ENCODE measurements at regions not wholly inside any gene's neighbourhood (a gene's known extent, or its start where the extent isn't known, plus 50 kb on each side); places are given as distances from the start of the nearest gene placed in this dataset.

DNA sequence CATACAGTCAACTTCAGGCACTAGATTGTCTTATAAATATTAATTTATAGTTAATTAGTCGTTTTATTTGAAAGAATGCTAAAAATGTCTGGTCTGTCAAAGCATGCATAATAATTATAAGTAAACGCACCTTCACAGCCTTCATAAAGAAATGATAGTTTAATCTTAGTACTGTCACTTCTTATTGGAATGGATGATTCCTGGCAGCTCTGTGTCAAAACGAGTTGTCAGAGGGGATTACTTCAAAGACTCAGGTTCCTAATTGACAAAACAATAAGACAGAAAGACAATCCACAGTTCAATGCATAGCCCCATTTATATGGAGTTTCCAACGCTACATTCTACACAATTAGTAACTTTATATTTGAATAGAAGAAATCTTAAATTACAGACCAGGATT is 461.3 kb upstream of the TECRL start:
- Histone ChIP-seq H4K20me1 (ENCODE audit: insufficient read depth, low read length) (no peaks in the 10 kb centered on the region), H3K4me1 (ENCODE audit: control insufficient read depth in 1 of 2, insufficient read depth in 2 of 2, low read length in 2 of 2) (no peaks in the 10 kb centered on the region), H3K4me3 (replicated peaks in 1 of 3; ENCODE audit: low read depth in 2 of 3, low read length in 3 of 3) (no peak overlapping the region), H3K36me3 (replicated peaks in 1 of 2; ENCODE audit: control insufficient read depth in 1 of 2, insufficient read depth in 2 of 2, low read length in 2 of 2) (no peaks in the 10 kb centered on the region), H2AFZ (ENCODE audit: insufficient read depth, low read depth, low read length, poor library complexity, severe bottlenecking) (no peak overlapping the region), H3K27me3 (ENCODE audit: control insufficient read depth in 2 of 2, insufficient read depth in 2 of 2, low read length in 2 of 2) (no peaks in the 10 kb centered on the region), H3K9me3 (replicated peaks in 1 of 2; ENCODE audit: control insufficient read depth in 1 of 2, insufficient read depth in 1 of 2, low read length in 2 of 2) (peaks cover 0 to 7% of the 10 kb centered on the region in 2 donors), H3K79me2 (ENCODE audit: insufficient read depth, low read length) (no peaks in the 10 kb centered on the region), H3K4me2 (replicated peaks; ENCODE audit: extremely low read depth, low read length, poor library complexity, severe bottlenecking) (no peak overlapping the region), H3K9ac (ENCODE audit: insufficient read depth, low read length, poor library complexity, severe bottlenecking) (no peak overlapping the region), H3K27ac (ENCODE audit: low read depth in 1 of 2, low read length in 2 of 2) (no peak overlapping the region)
- no CpG with 5 or more reads among the region's 4 CpGs for WGBS (ENCODE audit: insufficient coverage)
- H3K27me3 Mint-ChIP-seq (ENCODE audit: low read depth in 3 of 3): peaks cover 0 to 2% (median 2%) of the 10 kb centered on the region in 3 donors
- no peak for DNase-seq
- no peaks in the 10 kb centered on the region for H3K36me3 Mint-ChIP-seq
- no peak overlapping the region for H3K27ac Mint-ChIP-seq
- no peak overlapping the region for H3K4me3 Mint-ChIP-seq
- H3K4me1 Mint-ChIP-seq: no peaks in the 10 kb centered on the region
- H3K9me3 Mint-ChIP-seq: peaks cover 2 to 11% (median 4%) of the 10 kb centered on the region in 7 donors
- TF ChIP-seq CTCF (IDR thresholded peaks at IDR 0.05): no peak
- intact Hi-C loops (cut with micrococcal nuclease): no loop called here

- no peak for TF ChIP-seq CTCF (IDR thresholded peaks at IDR 0.05)
- WGBS (ENCODE audit: insufficient coverage): 74% methylated on average over 4 of the region's 5 CpGs
- Histone ChIP-seq H3K4me1 (ENCODE audit: control insufficient read depth in 1 of 2, insufficient read depth in 2 of 2, low read length in 2 of 2) (no peaks in the 10 kb centered on the region), H3K79me2 (ENCODE audit: insufficient read depth, low read length) (no peaks in the 10 kb centered on the region), H3K9me3 (replicated peaks in 1 of 2; ENCODE audit: control insufficient read depth in 1 of 2, insufficient read depth in 1 of 2, low read length in 2 of 2) (no peaks in the 10 kb centered on the region), H3K36me3 (replicated peaks in 1 of 2; ENCODE audit: control insufficient read depth in 1 of 2, insufficient read depth in 2 of 2, low read length in 2 of 2) (no peaks in the 10 kb centered on the region), H3K9ac (ENCODE audit: insufficient read depth, low read length, poor library complexity, severe bottlenecking) (no peak overlapping the region), H2AFZ (ENCODE audit: insufficient read depth, low read depth, low read length, poor library complexity, severe bottlenecking) (no peak overlapping the region), H3K4me3 (replicated peaks in 1 of 3; ENCODE audit: low read depth in 2 of 3, low read length in 3 of 3) (no peak overlapping the region), H3K27me3 (ENCODE audit: control insufficient read depth in 2 of 2, insufficient read depth in 2 of 2, low read length in 2 of 2) (no peaks in the 10 kb centered on the region), H3K4me2 (replicated peaks; ENCODE audit: extremely low read depth, low read length, poor library complexity, severe bottlenecking) (no peak overlapping the region), H4K20me1 (ENCODE audit: insufficient read depth, low read length) (no peaks in the 10 kb centered on the region), H3K27ac (ENCODE audit: low read depth in 1 of 2, low read length in 2 of 2) (no peak overlapping the region)
- no peaks in the 10 kb centered on the region for H3K4me1 Mint-ChIP-seq
- no peak overlapping the region for H3K4me3 Mint-ChIP-seq
- H3K9me3 Mint-ChIP-seq: peaks cover 0 to 3% (median 0%) of the 10 kb centered on the region in 7 donors
- no peaks in the 10 kb centered on the region for H3K27me3 Mint-ChIP-seq (ENCODE audit: low read depth in 3 of 3)
- intact Hi-C loops (cut with micrococcal nuclease): no loop called here
- H3K27ac Mint-ChIP-seq: no peak overlapping the region
- H3K36me3 Mint-ChIP-seq: no peaks in the 10 kb centered on the region
- DNase-seq: no peak
These were observed 448.6 kb upstream of the TECRL start for GRCh38 chr4:64857815-64858214.

All from CD14-positive monocyte (primary cell).